HL-60 (cell line): ENCODE measurements at regions not wholly inside any gene's neighbourhood (a gene's known extent, or its start where the extent isn't known, plus 50 kb on each side); places are given as distances from the start of the nearest gene placed in this dataset.

Source experiments
- DNase-seq, 2 experiments: peaks; one replicate each; pipeline ENCODE4 v3.0.0-alpha.2; 2010 to 2020; ENCODE audit warnings: low read depth in 1 of 2, low spot score in 1 of 2
- H3K27ac ChIP-seq: fragments of 250-450 bp; sonication (Bioruptor Pico); replicated peaks from 2 replicates; pipeline ENCODE4 v1.5.1; 2020; ENCODE audit warnings: mild to moderate bottlenecking, moderate library complexity
- H3K27me3 ChIP-seq: fragments of 250-450 bp; sonication (Bioruptor Pico); 2 replicates; pipeline ENCODE4 v1.5.1; 2021; ENCODE audit warnings: mild to moderate bottlenecking, moderate library complexity; ENCODE audit not compliant: insufficient read depth, poor library complexity, severe bottlenecking
- H3K4me3 ChIP-seq: replicated peaks from 2 replicates; pipeline ENCODE4 v1.5.1; 2011; ENCODE audit warnings: mild to moderate bottlenecking, control low read depth, low read length; ENCODE audit not compliant: insufficient read depth
- CTCF ChIP-seq: IDR thresholded peaks from one replicate; pipeline ENCODE4 v1.5.1; 2011; ENCODE audit warnings: low read length, control low read depth, inconsistent platforms; ENCODE audit not compliant: insufficient read depth
- GABPA ChIP-seq: IDR thresholded peaks from 2 replicates; pipeline ENCODE4 v1.6.1; 2012; ENCODE audit warnings: low read depth
- POLR2AphosphoS5 ChIP-seq: IDR thresholded peaks from 2 replicates; pipeline ENCODE4 v1.6.1; 2012; ENCODE audit warnings: low read depth
- REST ChIP-seq: IDR thresholded peaks from 2 replicates; pipeline ENCODE4 v1.6.1; 2012; ENCODE audit warnings: low read depth; ENCODE audit not compliant: insufficient replicate concordance
- SPI1 ChIP-seq: IDR thresholded peaks from 2 replicates; pipeline ENCODE4 v1.6.1; 2012; ENCODE audit warnings: low read depth, mild to moderate bottlenecking, borderline replicate concordance

GRCh38 chr10:53572799-53573198 lies 800.2 kb upstream of the MBL2 start:
- DNase-seq = no peak
- no peaks in the 10 kb centered on the region for H3K27me3 ChIP-seq
- H3K4me3 ChIP-seq = no peak overlapping the region
- TF ChIP-seq POLR2AphosphoS5 = no peak
- no peak for TF ChIP-seq REST
- TF ChIP-seq GABPA = no peak
- no peak for TF ChIP-seq SPI1
- no peak for TF ChIP-seq CTCF
- no peak overlapping the region for H3K27ac ChIP-seq

- H3K27me3 ChIP-seq = no peaks in the 10 kb centered on the region
- no peak overlapping the region for H3K27ac ChIP-seq
These were observed 797.6 kb upstream of the MBL2 start for GRCh38 chr10:53570221-53570620.

GRCh38 chr10:53569455-53569854 lies 796.9 kb upstream of the MBL2 start:
- Histone ChIP-seq H3K27ac (no peak overlapping the region), H3K27me3 (no peaks in the 10 kb centered on the region), H3K4me3 (no peak overlapping the region)
- no peak for TF ChIP-seq POLR2AphosphoS5
- DNase-seq = no peak

More at GRCh38 chr10:53570221-53570620, 797.6 kb upstream of the MBL2 start:
- TF ChIP-seq POLR2AphosphoS5 (no peak), REST (no peak), CTCF (no peak), SPI1 (no peak), GABPA (no peak)
- H3K4me3 ChIP-seq = no peak overlapping the region
- DNase-seq = no peak

- H3K27ac ChIP-seq = no peak overlapping the region
- TF ChIP-seq CTCF = no peak
- no peak for TF ChIP-seq POLR2AphosphoS5
- TF ChIP-seq SPI1 = no peak
- TF ChIP-seq GABPA = no peak
- no peak for TF ChIP-seq REST
These were observed 776.1 kb upstream of the MBL2 start for GRCh38 chr10:53548664-53549063.

More at GRCh38 chr10:53548664-53549063, 776.1 kb upstream of the MBL2 start:
- DNase-seq = no peak
- Histone ChIP-seq H3K27me3 (no peaks in the 10 kb centered on the region), H3K4me3 (no peak overlapping the region)
